HG02938 (cell line): ENCODE measurements at regions not wholly inside any gene's neighbourhood (a gene's known extent, or its start where the extent isn't known, plus 50 kb on each side); places are given as distances from the start of the nearest gene placed in this dataset.
"Not testable (repeated sequence)": the region's sequence is repeated elsewhere in the genome, so short reads cannot be mapped to it uniquely, and the experiment has no call there.

Experiments used
- ATAC-seq: cut with Tn5 transposase; IDR thresholded peaks from one replicate; pipeline ENCODE4 v1.9.1; 2021; ENCODE audit warnings: mild to moderate bottlenecking, moderate library complexity; ENCODE audit not compliant: unreplicated experiment

DNA sequence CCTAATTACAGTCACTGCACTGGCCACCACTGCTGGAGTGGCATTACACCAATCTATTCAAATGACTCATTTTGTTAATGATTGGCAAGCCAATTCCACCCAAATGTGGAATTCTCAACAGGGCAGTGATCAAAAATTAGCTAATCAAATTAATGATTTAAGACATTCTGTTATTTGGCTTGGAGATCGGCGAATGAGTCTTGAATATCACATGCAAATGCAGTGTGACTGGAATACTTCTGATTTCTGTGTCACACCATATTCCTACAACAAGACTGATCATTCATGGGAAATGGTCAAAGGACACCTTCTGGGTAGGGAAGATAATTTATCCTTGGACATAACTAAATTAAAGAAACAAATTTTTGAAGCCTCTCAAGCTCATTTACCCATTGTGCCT lies 165.1 kb downstream of the IER5 start:
- ATAC-seq, result not testable (repeated sequence)

GRCh38 chr1:181255270-181255929 lies 166.9 kb downstream of the IER5 start:
- ATAC-seq, result no peak

DNA sequence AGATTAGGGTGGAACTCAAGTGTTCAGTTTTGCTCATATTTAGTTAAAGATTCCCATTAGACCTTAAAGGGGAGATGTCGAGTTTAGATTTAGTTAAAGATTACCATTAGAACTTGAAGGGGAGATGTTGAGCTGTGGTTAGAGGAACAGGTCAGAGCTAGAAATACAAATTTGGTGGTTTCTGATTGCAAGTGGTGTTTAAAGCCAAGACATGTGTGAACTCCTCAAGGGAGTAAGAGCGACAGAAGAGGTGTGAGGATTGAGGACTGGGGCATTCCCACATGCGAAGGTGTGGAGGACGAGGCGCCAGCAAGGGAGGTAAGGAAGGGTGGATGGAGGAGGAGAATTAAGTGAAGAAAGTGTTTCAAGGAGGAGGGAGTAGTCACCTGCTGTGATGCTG lies 168.6 kb downstream of the IER5 start:
- ATAC-seq, result peak; percentile 97

GRCh38 chr1:181259026-181259745 lies 170.7 kb downstream of the IER5 start:
- ATAC-seq, result no peak

GRCh38 chr1:181260271-181260670 lies 171.8 kb downstream of the IER5 start:
- no peak for ATAC-seq

DNA sequence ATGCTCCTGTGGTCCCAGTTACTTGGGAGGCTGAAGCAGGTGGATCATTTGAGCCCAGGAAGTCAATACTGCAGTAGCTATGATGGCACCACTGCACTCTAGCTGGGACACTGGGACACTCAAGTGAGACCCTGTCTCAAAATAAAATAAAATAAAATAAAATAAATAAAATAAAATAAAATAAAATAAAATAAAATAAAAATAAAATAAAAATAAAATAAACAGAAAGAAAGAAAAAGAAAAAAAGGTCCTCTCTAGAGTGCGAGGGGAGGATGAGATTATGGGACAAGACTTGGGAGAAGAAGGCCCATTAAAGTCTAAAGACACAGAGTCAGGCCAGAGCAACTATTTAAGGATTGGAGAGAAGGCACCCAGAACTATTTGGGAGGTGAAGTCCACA lies 172.5 kb downstream of the IER5 start:
- ATAC-seq, result no peak

DNA sequence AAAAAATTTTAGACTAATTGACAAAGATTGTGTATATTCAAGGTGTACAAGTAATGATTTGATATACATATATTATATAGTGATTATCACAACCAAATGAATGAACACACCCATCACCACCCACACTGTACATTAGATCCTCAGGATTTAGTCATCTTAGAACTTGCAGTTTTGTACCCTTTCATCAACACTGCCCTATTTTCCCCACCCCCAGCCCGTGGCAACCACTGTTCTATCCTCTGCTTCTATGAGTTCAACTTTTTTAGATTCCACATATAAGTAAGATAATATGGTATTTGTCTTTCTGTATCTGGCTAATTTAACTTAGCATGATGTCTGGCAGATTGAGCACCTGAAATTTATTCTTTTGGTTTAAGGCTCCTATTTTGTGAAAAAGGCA lies 173.6 kb downstream of the IER5 start:
- no peak for ATAC-seq

- ATAC-seq, result no peak
Measured at GRCh38 chr1:181263444-181263843, 174.9 kb downstream of the IER5 start.

DNA sequence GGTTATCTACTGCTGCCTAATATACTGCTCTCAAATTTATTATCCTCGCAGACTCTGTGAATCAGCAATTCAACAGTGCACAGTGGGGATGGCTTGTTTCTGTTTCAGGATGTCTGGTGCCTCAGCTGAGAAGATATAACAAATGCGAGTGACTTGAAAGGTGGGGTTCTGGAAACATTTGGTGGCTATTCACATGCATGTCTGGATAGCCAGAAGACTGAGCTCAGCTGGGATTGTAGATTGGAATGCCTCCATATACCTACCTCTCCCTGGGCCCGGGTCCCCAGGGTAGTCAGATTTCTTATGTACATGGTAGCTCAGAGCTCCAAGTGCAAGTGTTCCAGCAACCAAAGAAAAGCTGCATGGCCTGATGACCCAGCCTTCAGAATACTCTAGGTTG lies 176.3 kb downstream of the IER5 start:
- no peak for ATAC-seq

DNA sequence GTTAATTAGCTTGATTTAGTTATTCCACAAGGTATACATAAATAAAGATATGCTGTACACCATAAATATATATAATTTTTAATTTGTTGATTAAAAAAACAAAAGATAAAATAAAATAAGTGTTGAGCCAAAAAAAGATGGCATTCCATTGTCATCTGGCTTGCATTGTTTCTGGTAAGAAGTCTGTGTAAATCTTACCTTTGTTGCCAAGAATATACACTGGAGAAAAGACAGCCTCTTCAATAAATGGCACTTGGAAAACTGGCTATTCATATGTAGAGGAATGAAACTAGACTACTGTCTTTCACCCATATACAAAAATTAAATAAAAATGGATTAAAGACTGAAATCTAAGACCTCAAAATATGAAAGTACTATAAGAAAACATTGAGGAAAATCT lies 196.5 kb downstream of the IER5 start:
- no peak for ATAC-seq

- no peak for ATAC-seq
Measured at GRCh38 chr1:181295217-181295616, 188.1 kb upstream of the CACNA1E start.

DNA sequence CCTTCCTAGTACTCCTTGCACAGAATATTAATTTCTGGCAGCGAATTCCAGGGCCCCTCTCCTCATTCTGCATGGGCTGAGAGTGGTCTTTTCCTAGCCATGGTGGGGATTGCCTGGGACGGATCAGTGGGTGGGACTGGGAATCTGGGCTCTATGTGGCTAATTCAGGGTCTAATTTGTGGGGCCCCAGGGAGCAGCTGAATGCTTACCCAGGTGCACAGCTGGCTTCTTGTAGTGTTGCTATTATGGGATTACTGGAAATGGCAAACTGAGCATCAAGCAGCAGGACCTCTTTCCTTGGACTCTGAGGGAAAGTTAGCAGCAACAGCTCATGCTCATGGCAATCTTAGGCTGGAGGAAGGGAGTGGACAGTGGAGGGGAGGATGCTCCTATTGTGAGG lies 187.1 kb upstream of the CACNA1E start:
- ATAC-seq, result no peak

DNA sequence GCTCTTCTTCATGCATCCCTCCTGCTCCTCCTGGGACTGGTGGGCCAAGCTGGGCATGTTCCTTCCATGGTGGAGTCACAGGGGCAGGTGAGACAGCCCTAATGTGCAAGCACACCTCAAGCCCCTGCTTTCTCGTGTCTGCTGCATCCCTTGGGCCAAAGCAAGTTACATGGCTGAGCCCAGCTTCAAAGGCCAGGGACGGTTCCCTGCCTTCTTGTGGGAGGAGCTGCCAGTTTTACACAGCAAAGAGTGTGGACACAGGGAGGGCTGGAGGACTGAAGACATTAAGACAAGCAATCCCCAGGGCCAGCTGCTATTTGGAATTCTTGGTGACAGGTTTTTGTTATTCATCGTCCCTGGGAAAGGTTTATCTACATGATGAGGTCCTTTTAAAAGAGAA lies 175.2 kb upstream of the CACNA1E start:
- ATAC-seq, result no peak

GRCh38 chr1:181310560-181310959 lies 172.8 kb upstream of the CACNA1E start:
- ATAC-seq, result no peak

DNA sequence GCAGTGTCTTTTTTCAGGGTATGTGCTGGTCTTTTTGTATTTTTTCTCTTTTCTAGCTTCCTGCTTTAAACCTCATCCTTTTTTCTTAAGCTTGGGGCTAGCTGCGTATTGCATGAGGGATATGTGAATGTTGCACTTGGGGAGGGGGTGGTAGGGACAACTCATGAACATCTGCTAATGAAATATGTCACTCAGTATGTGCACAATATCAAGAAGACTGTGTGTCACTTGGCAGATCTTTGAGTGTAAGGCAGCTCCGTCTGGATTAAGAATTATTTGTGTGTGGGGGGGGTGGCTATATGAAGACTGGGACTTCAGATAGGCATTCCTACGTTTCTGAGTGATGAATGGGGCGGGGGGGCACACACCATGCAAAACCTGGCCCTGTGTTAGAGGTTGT lies 170.4 kb upstream of the CACNA1E start:
- no peak for ATAC-seq

GRCh38 chr1:181313466-181313865 lies 169.9 kb upstream of the CACNA1E start:
- no peak for ATAC-seq

- no peak for ATAC-seq
Measured at GRCh38 chr1:181314010-181314409, 169.3 kb upstream of the CACNA1E start.

DNA sequence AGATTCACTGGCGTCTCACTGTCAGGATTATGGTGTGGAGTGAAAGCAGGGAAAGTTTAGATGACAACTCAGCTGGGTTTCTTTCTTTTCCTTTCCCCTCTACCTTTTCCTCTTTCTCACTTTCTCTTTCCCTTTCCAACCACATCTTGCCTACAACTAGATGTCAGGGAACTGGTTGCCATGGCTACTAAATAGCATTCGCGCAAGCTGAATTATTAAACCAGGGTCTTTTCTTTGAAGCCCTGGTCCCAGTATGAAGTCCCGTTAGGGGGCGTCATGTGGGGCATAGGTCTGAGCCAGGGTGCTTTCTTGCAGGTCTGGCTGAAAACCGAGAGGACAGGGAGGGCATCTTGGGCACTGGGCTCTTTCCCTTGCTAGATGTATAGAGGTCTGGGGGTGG lies 168.4 kb upstream of the CACNA1E start:
- no peak for ATAC-seq

DNA sequence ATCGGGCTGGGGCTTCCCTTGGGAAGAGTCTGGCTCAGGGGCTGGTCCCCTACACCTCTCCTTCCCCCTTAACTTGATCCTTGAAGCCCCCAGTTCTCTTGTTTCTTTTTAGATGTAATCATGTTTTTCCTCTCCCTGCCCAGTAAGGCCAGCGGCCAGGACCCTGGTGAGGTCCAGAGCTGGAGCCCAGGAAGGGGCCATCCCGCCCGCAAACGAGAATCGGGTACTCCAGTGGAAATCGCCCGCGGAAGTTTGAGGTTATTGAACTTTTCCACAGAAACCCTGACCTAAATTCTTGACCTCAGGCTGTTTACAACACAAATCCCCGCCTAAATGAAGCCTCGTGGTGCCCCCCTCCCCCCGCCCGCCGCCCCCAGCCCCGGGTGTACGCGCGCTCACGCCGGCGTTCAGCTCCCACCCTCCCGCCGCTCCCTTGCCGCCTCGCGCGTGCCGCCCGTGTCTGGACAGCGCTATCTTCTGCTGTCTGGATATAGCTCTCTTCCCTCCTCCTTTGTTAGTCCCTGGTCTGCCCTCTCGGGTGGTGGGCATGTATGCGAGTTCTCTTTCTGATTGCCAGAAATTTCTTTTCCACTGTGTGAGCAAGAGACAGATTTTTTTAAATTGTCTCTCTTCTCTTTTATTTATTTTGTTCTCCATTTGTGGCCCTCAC lies 165.9 kb upstream of the CACNA1E start:
- ATAC-seq, result no peak

GRCh38 chr1:181318022-181318857 lies 165.1 kb upstream of the CACNA1E start:
- no peak for ATAC-seq

DNA sequence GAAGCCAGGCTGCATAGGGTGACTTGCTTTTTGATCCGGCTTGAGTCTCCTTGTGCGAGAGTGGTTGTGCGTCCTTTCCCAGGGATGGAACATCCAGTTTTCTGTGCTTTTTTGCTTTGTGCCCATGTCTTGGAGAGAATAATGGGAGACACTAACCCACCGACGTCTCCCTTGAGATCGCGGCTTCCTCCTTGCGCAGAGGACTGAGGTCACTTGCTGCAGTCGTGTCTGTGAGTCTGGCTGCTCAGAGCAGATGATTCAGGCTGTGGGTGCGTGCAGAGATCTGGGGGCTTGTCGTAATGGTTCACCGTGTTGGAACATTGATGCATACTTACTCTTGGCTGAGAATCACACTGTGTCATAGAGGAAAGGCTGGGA lies 164.5 kb upstream of the CACNA1E start:
- ATAC-seq, result no peak
